Mesendoderm (in vitro differentiated cells): ENCODE measurements at regions not wholly inside any gene's neighbourhood (a gene's known extent, or its start where the extent isn't known, plus 50 kb on each side); places are given as distances from the start of the nearest gene placed in this dataset.
A peak's percentile ranks its signal among the peaks of the same experiment; 100 is the strongest.

ENCODE experiments used
- DNase-seq: peaks from one replicate; pipeline ENCODE4 v3.0.0; 2013
- H2AK5ac ChIP-seq: 2 replicates; pipeline ENCODE4 v1.6.1; 2013; ENCODE audit warnings: low read length, inconsistent platforms
- H2BK120ac ChIP-seq: 2 replicates; pipeline ENCODE4 v1.6.1; 2013; ENCODE audit warnings: low read depth, mild to moderate bottlenecking, low read length, moderate library complexity, mixed read lengths
- H2BK15ac ChIP-seq: replicated peaks from 2 replicates; pipeline ENCODE4 v1.6.1; 2013; ENCODE audit warnings: low read depth, mild to moderate bottlenecking, moderate library complexity
- H2BK5ac ChIP-seq: 2 replicates; pipeline ENCODE4 v1.6.1; 2013; ENCODE audit warnings: low read length, inconsistent platforms
- H3K18ac ChIP-seq: 2 replicates; pipeline ENCODE4 v1.6.1; 2013; ENCODE audit warnings: mild to moderate bottlenecking, low read length, mixed read lengths
- H3K23ac ChIP-seq: one replicate; pipeline ENCODE4 v1.6.1; 2013; ENCODE audit warnings: low read length
- H3K27ac ChIP-seq: 2 replicates; pipeline ENCODE4 v1.5.1; 2013; ENCODE audit warnings: low read depth, mild to moderate bottlenecking, inconsistent platforms, low read length, moderate library complexity
- H3K27me3 ChIP-seq: 2 replicates; pipeline ENCODE4 v1.6.1; 2013; ENCODE audit warnings: low read length, control low read depth, mild to moderate bottlenecking, inconsistent platforms; ENCODE audit not compliant: insufficient read depth, poor library complexity
- H3K36me3 ChIP-seq: 2 replicates; pipeline ENCODE4 v1.6.1; 2013; ENCODE audit warnings: low read length, inconsistent platforms; ENCODE audit not compliant: control insufficient read depth, insufficient read depth
- H3K4ac ChIP-seq: one replicate; pipeline ENCODE4 v1.6.1; 2013; ENCODE audit warnings: low read depth, mild to moderate bottlenecking, low read length, moderate library complexity
- H3K4me1 ChIP-seq: 2 replicates; pipeline ENCODE4 v1.6.1; 2013; ENCODE audit warnings: low read depth, low read length, inconsistent platforms; ENCODE audit not compliant: control insufficient read depth
- H3K4me2 ChIP-seq: 2 replicates; pipeline ENCODE4 v1.6.1; 2013; ENCODE audit warnings: low read length
- H3K4me3 ChIP-seq: 2 replicates; pipeline ENCODE4 v1.5.1; 2013; ENCODE audit warnings: mild to moderate bottlenecking, low read length
- H3K56ac ChIP-seq: one replicate; pipeline ENCODE4 v1.6.1; 2013; ENCODE audit warnings: low read length
- H3K79me1 ChIP-seq: 2 replicates; pipeline ENCODE4 v1.6.1; 2013; ENCODE audit warnings: low read length, inconsistent platforms
- H3K79me2 ChIP-seq: 2 replicates; pipeline ENCODE4 v1.6.1; 2013; ENCODE audit warnings: mild to moderate bottlenecking, low read length; ENCODE audit not compliant: control insufficient read depth, insufficient read depth
- H3K9ac ChIP-seq: 2 replicates; pipeline ENCODE4 v1.6.1; 2013; ENCODE audit warnings: low read length, inconsistent platforms
- H4K5ac ChIP-seq: one replicate; pipeline ENCODE4 v1.6.1; 2013; ENCODE audit warnings: low read length
- H4K8ac ChIP-seq: one replicate; pipeline ENCODE4 v1.6.1; 2013; ENCODE audit warnings: low read depth, mild to moderate bottlenecking, control low read depth, low read length, moderate library complexity
- WGBS: extraction: QIAGEN DNeasy Blood & Tissue Kit; methylation state at CpG from one replicate; pipeline ENCODE4 v1.1.7; 2013; ENCODE audit warnings: low lambda C conversion rate, missing lambda C conversion rate; ENCODE audit not compliant: insufficient coverage; ENCODE audit errors: extremely low coverage; 5-methylcytosine and 5-hydroxymethylcytosine counted together

GRCh38 chr17:79153367-79154130, 78.9 kb downstream of the ENGASE start:
- Histone ChIP-seq H3K36me3 (no peaks in the 10 kb centered on the region), H3K79me1 (no peaks in the 10 kb centered on the region), H3K4me2 (no peak overlapping the region), H4K8ac (no peak overlapping the region), H3K23ac (no peak overlapping the region), H3K27ac (no peak overlapping the region), H3K9ac (no peak overlapping the region), H3K18ac (no peak overlapping the region), H3K4me1 (no peaks in the 10 kb centered on the region), H3K27me3 (no peaks in the 10 kb centered on the region), H4K5ac (no peak overlapping the region), H3K56ac (no peak overlapping the region), H2BK120ac (no peak overlapping the region), H3K79me2 (no peaks in the 10 kb centered on the region), H2AK5ac (no peak overlapping the region), H3K4me3 (no peak overlapping the region), H2BK15ac (no peak overlapping the region), H3K4ac (no peak overlapping the region), H2BK5ac (no peak overlapping the region)
- no peak for DNase-seq
- no CpG with 5 or more reads among the region's 14 CpGs for WGBS

- Histone ChIP-seq H3K79me2 (no peaks in the 10 kb centered on the region), H4K5ac (no peak overlapping the region), H3K79me1 (no peaks in the 10 kb centered on the region), H2AK5ac (no peak overlapping the region), H2BK15ac (no peak overlapping the region), H3K23ac (no peak overlapping the region), H2BK5ac (no peak overlapping the region), H3K4me1 (no peaks in the 10 kb centered on the region), H3K4me2 (no peak overlapping the region), H3K27me3 (no peaks in the 10 kb centered on the region), H3K27ac (no peak overlapping the region), H3K4me3 (no peak overlapping the region), H3K56ac (no peak overlapping the region), H2BK120ac (no peak overlapping the region), H3K36me3 (no peaks in the 10 kb centered on the region), H3K4ac (no peak overlapping the region), H3K9ac (no peak overlapping the region), H3K18ac (no peak overlapping the region), H4K8ac (no peak overlapping the region)
- DNase-seq = no peak
- no CpG with 5 or more reads among the region's 16 CpGs for WGBS
Measured at GRCh38 chr17:79152636-79153035, 78.0 kb downstream of the ENGASE start.

DNA sequence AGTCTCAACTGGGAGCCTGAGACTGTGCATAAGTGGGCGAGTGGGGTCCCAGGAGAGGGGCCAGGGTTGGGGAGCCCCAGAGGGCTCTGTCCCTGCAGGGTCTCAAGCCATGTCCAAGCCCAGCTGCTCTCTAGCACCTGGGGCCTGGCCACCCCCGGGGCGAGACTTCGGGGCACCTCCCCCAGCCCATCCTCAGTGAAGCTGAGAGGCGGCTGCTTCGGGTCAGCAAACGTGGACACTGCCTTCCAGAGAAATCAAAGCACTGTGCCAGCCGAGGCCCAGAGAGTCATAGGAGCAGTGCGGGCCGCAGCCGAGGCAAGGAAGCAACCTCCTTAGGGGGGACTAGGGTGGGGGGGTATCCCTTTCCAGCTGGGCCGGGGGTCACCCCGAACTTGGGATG, 77.5 kb downstream of the ENGASE start:
- H3K4me2 ChIP-seq = no peak overlapping the region

DNA sequence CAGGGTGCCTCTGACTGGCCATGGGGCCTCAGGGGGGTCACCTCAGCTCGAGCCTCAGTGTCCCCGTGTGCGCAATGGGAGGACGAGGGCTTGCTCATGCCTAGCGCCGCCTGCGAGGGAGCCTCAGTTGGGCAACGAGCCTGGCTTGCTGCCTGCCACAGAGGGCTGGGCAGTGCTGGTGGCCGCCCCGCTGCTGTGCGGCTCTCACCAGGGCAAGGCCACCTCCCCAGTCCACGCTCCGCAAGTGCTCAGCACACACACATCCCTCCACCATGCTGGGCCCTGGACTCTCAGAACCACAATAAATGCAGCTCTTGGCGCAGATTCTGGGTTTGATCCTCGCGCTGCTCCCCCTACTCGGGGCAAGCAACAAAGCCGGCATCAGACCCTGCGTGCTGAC, 76.2 kb downstream of the ENGASE start:
- Histone ChIP-seq H3K23ac (no peak overlapping the region), H4K5ac (no peak overlapping the region), H3K79me2 (no peaks in the 10 kb centered on the region), H3K9ac (no peak overlapping the region), H2BK120ac (no peak overlapping the region), H2BK15ac (no peak overlapping the region), H3K4ac (no peak overlapping the region), H3K79me1 (no peaks in the 10 kb centered on the region), H2BK5ac (no peak overlapping the region), H4K8ac (no peak overlapping the region), H2AK5ac (no peak overlapping the region), H3K4me2 (no peak overlapping the region), H3K36me3 (no peaks in the 10 kb centered on the region), H3K18ac (no peak overlapping the region), H3K4me1 (no peaks in the 10 kb centered on the region), H3K4me3 (no peak overlapping the region), H3K27me3 (no peaks in the 10 kb centered on the region), H3K56ac (peak overlapping the region; percentile 15), H3K27ac (no peak overlapping the region)
- DNase-seq = no peak
- no CpG with 5 or more reads among the region's 19 CpGs for WGBS

More for the DNA sequence above, 77.5 kb downstream of the ENGASE start:
- no peak overlapping the region for H2BK120ac ChIP-seq
- H3K79me1 ChIP-seq = no peaks in the 10 kb centered on the region
- no peak overlapping the region for H4K8ac ChIP-seq
- no peak overlapping the region for H2BK5ac ChIP-seq
- H3K56ac ChIP-seq = no peak overlapping the region
- no peak overlapping the region for H3K23ac ChIP-seq
- H3K27ac ChIP-seq = no peak overlapping the region
- no peak overlapping the region for H2AK5ac ChIP-seq
- H3K4ac ChIP-seq = no peak overlapping the region
- no peak overlapping the region for H3K4me3 ChIP-seq
- DNase-seq = no peak
- H3K27me3 ChIP-seq = no peaks in the 10 kb centered on the region
- WGBS = no CpG with 5 or more reads among the region's 13 CpGs
- H3K4me1 ChIP-seq = no peaks in the 10 kb centered on the region
- H3K79me2 ChIP-seq = no peaks in the 10 kb centered on the region
- H2BK15ac ChIP-seq = no peak overlapping the region
- no peak overlapping the region for H4K5ac ChIP-seq
- H3K9ac ChIP-seq = no peak overlapping the region
- H3K36me3 ChIP-seq = no peaks in the 10 kb centered on the region
- no peak overlapping the region for H3K18ac ChIP-seq

DNA sequence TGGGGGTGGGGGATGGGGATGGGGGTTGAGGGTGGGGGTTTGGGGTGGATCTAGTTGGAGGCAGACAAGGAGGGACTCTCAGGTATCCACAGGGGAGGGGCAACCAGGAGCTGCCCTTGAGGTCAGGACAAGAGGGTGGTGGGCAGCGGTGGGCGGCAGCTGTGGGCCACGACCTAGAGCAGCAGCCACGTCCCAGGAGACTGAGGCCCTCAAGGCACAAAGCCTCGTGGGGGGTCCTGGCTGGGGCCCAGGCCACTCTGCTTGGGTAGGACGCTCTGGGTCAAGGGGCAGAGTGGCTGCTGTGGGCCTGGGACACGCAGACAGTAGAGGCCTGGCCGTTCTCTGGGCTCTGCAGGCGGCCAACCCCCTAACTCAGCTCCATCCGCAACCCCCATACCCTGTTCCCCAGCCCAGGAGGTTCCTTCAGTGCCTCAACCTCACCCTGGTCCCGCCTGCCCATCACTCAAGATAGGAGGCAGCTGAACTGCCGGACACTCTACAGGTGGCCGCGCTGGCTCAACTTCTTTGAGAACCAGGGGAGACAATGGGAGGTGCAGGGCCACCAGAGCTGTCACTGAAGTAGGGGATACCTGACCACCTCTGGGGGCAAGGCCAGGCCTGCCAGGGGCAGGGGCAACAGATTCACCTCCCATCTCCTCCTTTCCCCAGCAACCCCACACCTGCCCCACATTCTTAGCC, 75.6 kb downstream of the ENGASE start:
- no CpG with 5 or more reads among the region's 14 CpGs for WGBS
- H3K23ac ChIP-seq = no peak overlapping the region
- no peak overlapping the region for H2BK15ac ChIP-seq
- no peaks in the 10 kb centered on the region for H3K4me1 ChIP-seq
- no peaks in the 10 kb centered on the region for H3K79me2 ChIP-seq
- no peaks in the 10 kb centered on the region for H3K79me1 ChIP-seq
- H4K5ac ChIP-seq = no peak overlapping the region
- H3K4me3 ChIP-seq = no peak overlapping the region
- H3K4ac ChIP-seq = no peak overlapping the region
- DNase-seq = no peak
- H3K27ac ChIP-seq = no peak overlapping the region
- no peak overlapping the region for H2BK120ac ChIP-seq
- H3K27me3 ChIP-seq = no peaks in the 10 kb centered on the region
- no peak overlapping the region for H2AK5ac ChIP-seq
- no peak overlapping the region for H4K8ac ChIP-seq
- H3K9ac ChIP-seq = no peak overlapping the region
- no peak overlapping the region for H2BK5ac ChIP-seq
- no peak overlapping the region for H3K4me2 ChIP-seq
- H3K56ac ChIP-seq = no peak overlapping the region
- H3K18ac ChIP-seq = no peak overlapping the region
- no peaks in the 10 kb centered on the region for H3K36me3 ChIP-seq
